ENCODE measurements at regions not wholly inside any gene's neighbourhood (a gene's known extent, or its start where the extent isn't known, plus 50 kb on each side); places are given as distances from the start of the nearest gene placed in this dataset.
A peak's percentile ranks its signal among the peaks of the same experiment; 100 is the strongest.

DNA sequence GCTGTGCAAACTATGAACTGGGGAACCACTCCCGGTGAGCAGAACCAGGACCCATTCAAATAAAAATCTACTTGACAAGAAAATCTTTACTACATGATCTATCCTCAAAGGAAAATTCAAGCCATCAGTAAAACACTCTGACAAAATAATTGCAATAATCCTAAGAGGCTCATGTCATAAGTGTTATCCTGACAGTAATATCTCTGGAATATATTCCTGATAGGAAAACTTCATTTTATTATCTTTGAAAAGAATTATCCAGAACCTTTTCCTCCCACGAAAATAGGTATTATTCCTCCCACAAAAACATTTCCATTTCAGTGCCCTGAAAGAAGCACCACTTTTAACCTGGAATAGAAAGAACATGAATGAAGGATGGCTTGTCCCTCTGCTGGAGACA lies 357.7 kb upstream of the PCDH7 start:
- Histone ChIP-seq H3K4me1 (ENCODE audit: control insufficient read depth, insufficient read depth, low read length) (no peaks in the 10 kb centered on the region), H3K36me3 (ENCODE audit: control insufficient read depth, insufficient read depth, low read length) (no peaks in the 10 kb centered on the region), H3K27me3 (ENCODE audit: control insufficient read depth, insufficient read depth, low read length) (no peaks in the 10 kb centered on the region), H3K9me3 (ENCODE audit: control insufficient read depth, insufficient read depth, low read length) (no peaks in the 10 kb centered on the region), H3K4me3 (ENCODE audit: low read depth, low read length) (no peak overlapping the region), H3K9ac (ENCODE audit: low read depth, low read length) (no peak overlapping the region)

DNA sequence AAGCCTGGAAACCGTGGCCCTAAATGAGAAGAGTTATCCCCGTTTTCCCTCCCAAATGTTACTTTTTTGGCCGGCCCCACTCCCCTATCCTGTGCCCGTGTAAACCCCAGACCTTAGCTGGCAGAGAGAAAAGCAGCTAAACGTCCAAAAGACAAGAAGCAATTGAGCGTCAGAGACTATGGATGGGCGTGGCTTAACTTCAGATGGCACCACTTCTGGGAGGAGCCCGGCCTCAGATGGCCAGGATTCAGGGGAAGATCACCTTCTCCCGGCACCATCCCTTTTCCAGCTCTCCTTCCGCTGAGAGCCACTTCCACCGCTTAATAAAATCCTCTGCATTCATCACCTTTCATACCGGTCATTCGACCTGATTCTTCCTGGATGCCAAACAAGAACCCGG lies 350.1 kb upstream of the PCDH7 start:
- Histone ChIP-seq H3K4me3 (ENCODE audit: low read depth, low read length) (peak overlapping the region; percentile 45), H3K36me3 (ENCODE audit: control insufficient read depth, insufficient read depth, low read length) (no peaks in the 10 kb centered on the region), H3K9ac (ENCODE audit: low read depth, low read length) (no peak overlapping the region), H3K4me1 (ENCODE audit: control insufficient read depth, insufficient read depth, low read length) (no peaks in the 10 kb centered on the region), H3K9me3 (ENCODE audit: control insufficient read depth, insufficient read depth, low read length) (no peaks in the 10 kb centered on the region), H3K27me3 (ENCODE audit: control insufficient read depth, insufficient read depth, low read length) (no peaks in the 10 kb centered on the region)

DNA sequence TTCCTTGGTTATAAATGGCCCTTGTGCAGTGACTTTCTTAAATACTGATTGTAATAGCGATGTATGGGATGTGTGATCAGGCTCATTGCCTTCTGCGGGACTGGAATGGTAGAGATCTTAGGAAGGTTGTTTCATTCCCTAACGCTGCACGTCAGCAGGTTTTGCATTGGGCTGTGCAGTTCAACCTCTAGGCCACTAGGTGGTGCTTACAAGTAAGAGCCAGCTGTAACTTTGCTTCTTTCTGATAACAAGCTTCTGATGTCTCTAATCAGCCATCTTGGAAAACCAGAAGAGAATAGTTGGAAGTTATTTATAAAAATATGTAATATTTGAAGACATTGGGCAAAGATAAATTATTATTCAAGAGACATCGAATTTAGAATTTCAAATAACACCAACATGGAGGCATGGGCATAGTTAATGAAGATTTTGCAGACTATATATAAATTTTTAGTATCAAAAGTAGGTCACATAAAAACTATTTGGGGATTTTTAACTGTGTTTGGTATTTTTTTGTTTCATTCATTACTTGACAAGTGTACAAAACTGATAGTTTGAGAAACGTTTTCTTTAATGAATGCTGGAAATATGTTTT lies 339.7 kb upstream of the PCDH7 start:
- Histone ChIP-seq H3K27me3 (ENCODE audit: control insufficient read depth, insufficient read depth, low read length) (no peaks in the 10 kb centered on the region), H3K4me1 (ENCODE audit: control insufficient read depth, insufficient read depth, low read length) (no peaks in the 10 kb centered on the region), H3K9ac (ENCODE audit: low read depth, low read length) (no peak overlapping the region), H3K36me3 (ENCODE audit: control insufficient read depth, insufficient read depth, low read length) (no peaks in the 10 kb centered on the region), H3K9me3 (ENCODE audit: control insufficient read depth, insufficient read depth, low read length) (no peaks in the 10 kb centered on the region), H3K4me3 (ENCODE audit: low read depth, low read length) (no peak overlapping the region)

DNA sequence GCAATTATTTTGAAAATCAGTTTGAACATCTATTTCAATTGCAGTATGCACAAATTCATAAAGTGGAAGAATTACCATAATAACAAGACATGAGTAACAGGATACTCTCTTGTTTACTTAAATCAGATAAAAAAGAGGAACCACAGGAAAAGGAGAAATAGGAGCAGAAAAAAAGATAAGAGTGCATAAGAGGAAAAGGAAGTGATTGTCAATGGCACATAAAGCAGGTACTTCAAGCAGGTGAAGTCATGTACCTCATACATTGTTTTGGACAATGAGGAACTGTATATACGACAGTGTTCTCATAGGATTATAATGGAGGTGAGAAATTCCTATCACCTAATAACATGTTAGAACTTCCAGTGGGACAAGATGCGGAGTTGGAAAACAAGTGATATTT lies 334.5 kb upstream of the PCDH7 start:
- H3K4me3 ChIP-seq (ENCODE audit: low read depth, low read length) = no peak overlapping the region
- H3K4me1 ChIP-seq (ENCODE audit: control insufficient read depth, insufficient read depth, low read length) = no peaks in the 10 kb centered on the region
- no peaks in the 10 kb centered on the region for H3K9me3 ChIP-seq (ENCODE audit: control insufficient read depth, insufficient read depth, low read length)
- no peaks in the 10 kb centered on the region for H3K27me3 ChIP-seq (ENCODE audit: control insufficient read depth, insufficient read depth, low read length)
- no peaks in the 10 kb centered on the region for H3K36me3 ChIP-seq (ENCODE audit: control insufficient read depth, insufficient read depth, low read length)
- no peak overlapping the region for H3K9ac ChIP-seq (ENCODE audit: low read depth, low read length)

DNA sequence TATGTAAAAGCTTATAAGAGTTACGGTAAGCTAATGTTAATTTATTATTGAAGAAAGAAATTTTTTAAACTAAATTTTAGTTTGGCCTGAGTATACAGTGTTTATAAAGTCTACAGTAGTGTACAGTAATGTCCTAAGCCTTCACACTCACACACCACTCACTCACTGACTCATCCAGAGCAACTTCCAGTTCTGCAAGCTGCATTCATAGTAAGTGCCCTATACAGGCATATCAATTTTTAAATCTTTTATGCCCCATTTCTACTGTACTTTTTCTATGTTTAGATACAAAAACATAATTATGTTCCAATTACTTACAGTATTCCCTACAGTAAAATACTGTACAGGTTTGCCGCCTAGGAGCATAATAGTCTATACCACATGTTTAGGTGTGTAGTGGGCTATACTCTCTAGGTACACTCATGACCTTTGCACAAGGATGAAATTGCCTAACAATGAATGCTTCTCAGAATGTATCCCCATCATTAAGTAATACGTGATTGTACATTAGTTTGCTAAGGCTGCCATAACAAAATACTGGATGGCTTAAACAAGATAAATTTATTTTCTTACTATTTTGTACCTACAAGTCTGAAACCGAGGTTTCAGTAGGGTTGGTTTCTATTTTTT lies 333.8 kb upstream of the PCDH7 start:
- H3K4me3 ChIP-seq (ENCODE audit: low read depth, low read length) = no peak overlapping the region
- no peaks in the 10 kb centered on the region for H3K27me3 ChIP-seq (ENCODE audit: control insufficient read depth, insufficient read depth, low read length)
- H3K9me3 ChIP-seq (ENCODE audit: control insufficient read depth, insufficient read depth, low read length) = no peaks in the 10 kb centered on the region
- no peaks in the 10 kb centered on the region for H3K4me1 ChIP-seq (ENCODE audit: control insufficient read depth, insufficient read depth, low read length)
- no peaks in the 10 kb centered on the region for H3K36me3 ChIP-seq (ENCODE audit: control insufficient read depth, insufficient read depth, low read length)
- H3K9ac ChIP-seq (ENCODE audit: low read depth, low read length) = no peak overlapping the region

- H3K27me3 ChIP-seq (ENCODE audit: control insufficient read depth, insufficient read depth, low read length) = no peaks in the 10 kb centered on the region
- H3K9ac ChIP-seq (ENCODE audit: low read depth, low read length) = no peak overlapping the region
- no peak overlapping the region for H3K4me3 ChIP-seq (ENCODE audit: low read depth, low read length)
Observed at GRCh38 chr4:30395902-30396301, 324.3 kb upstream of the PCDH7 start.

DNA sequence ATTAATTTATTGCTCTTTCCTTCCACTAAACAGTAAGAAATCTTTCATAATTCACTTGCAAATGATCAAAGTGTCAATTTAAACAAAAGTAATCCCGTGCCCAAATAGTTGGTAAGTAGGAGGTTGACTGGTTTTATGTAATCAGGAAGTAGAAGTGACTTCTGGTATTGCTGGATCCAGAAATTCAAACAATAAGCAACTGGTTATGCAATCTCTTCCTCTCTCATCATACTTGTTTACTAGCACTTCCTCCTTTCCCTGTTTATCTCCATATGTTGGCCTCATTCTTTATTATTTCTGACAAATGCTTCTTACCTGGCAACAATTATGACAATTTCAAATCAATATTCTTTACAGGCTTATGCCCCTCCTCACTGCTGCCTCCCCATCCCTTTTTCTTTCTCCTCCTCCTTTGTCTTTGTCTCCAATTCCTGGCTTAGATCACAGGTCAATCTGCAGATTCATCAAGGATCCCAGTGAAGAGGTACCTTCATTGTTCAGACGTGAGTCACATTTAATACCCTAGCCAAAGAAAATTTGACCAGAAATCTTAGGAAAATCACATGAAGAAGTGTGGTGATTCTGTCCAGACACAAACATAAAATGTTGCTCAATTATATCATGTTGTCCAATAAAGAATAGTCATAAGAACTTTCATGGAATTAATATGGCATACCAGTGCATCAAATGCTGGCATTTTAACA lies 323.2 kb upstream of the PCDH7 start:
- Histone ChIP-seq H3K36me3 (ENCODE audit: control insufficient read depth, insufficient read depth, low read length) (no peaks in the 10 kb centered on the region), H3K9me3 (ENCODE audit: control insufficient read depth, insufficient read depth, low read length) (no peaks in the 10 kb centered on the region), H3K27me3 (ENCODE audit: control insufficient read depth, insufficient read depth, low read length) (no peaks in the 10 kb centered on the region), H3K4me3 (ENCODE audit: low read depth, low read length) (no peak overlapping the region), H3K4me1 (ENCODE audit: control insufficient read depth, insufficient read depth, low read length) (no peaks in the 10 kb centered on the region), H3K9ac (ENCODE audit: low read depth, low read length) (no peak overlapping the region)

More at GRCh38 chr4:30395902-30396301, 324.3 kb upstream of the PCDH7 start:
- Histone ChIP-seq H3K4me1 (ENCODE audit: control insufficient read depth, insufficient read depth, low read length) (no peaks in the 10 kb centered on the region), H3K36me3 (ENCODE audit: control insufficient read depth, insufficient read depth, low read length) (no peaks in the 10 kb centered on the region), H3K9me3 (ENCODE audit: control insufficient read depth, insufficient read depth, low read length) (no peaks in the 10 kb centered on the region)

DNA sequence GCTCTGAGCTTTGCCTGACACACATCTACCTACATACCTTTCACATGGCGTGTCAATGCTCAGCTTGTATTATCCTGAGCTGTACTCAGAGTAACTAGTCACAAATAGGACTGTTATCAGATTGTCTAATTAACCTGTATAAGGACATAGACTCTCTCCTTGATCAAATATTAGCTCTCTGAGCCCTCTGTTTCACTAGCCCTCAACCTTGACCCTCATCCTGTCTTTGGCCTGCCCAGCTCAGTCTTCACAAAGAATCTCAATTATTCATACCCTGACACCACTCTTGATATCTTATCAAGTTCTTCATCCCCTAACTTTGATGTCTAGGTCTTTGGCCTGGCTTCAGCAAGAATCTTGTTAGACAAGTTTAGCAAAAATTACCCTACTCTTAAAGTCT lies 320.7 kb upstream of the PCDH7 start:
- Histone ChIP-seq H3K9me3 (ENCODE audit: control insufficient read depth, insufficient read depth, low read length) (no peaks in the 10 kb centered on the region), H3K9ac (ENCODE audit: low read depth, low read length) (no peak overlapping the region), H3K27me3 (ENCODE audit: control insufficient read depth, insufficient read depth, low read length) (no peaks in the 10 kb centered on the region)

DNA sequence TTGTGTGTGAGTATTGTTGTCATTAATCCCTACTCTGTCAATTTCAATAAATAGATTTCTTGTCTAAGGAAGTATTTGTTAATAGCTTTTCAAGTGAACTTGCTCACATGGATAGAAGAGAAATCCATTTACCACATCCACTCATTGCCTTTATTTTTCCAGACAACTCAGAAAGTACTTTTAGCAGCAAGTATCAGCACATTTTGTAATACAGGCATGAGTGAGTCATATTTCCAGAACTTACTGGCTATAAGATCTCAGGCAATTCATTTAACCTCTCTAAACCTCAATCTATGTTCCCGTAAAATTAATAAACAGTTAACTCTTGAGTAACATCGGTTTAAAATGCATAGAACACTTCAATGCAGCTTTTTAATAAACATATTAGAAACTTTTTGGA lies 317.9 kb upstream of the PCDH7 start:
- H3K4me3 ChIP-seq (ENCODE audit: low read depth, low read length) = no peak overlapping the region
- no peaks in the 10 kb centered on the region for H3K36me3 ChIP-seq (ENCODE audit: control insufficient read depth, insufficient read depth, low read length)
- no peaks in the 10 kb centered on the region for H3K27me3 ChIP-seq (ENCODE audit: control insufficient read depth, insufficient read depth, low read length)

More for the DNA sequence above, 320.7 kb upstream of the PCDH7 start:
- no peaks in the 10 kb centered on the region for H3K4me1 ChIP-seq (ENCODE audit: control insufficient read depth, insufficient read depth, low read length)
- no peaks in the 10 kb centered on the region for H3K36me3 ChIP-seq (ENCODE audit: control insufficient read depth, insufficient read depth, low read length)
- H3K4me3 ChIP-seq (ENCODE audit: low read depth, low read length) = no peak overlapping the region

DNA sequence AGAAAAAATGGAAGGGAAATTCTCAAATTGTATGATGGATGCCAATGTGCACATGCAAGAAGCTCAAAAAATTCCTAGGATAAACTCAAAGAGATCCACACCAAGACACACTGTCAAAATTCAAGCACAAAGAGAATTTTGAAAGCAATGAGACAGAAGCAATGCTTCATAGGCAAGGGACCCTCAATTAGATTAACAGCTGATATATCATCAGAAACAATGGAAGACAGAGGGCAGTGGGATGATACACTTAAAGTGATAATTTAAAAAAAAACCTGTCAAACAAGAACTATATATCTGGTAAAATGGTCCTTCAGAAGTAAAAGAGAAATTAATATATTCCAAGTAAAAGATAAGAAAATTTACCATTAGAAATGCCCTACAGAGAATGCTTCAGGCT lies 306.3 kb upstream of the PCDH7 start:
- H3K9me3 ChIP-seq (ENCODE audit: control insufficient read depth, insufficient read depth, low read length) = peaks cover 6% of the 10 kb centered on the region
- H3K36me3 ChIP-seq (ENCODE audit: control insufficient read depth, insufficient read depth, low read length) = no peaks in the 10 kb centered on the region
- H3K4me1 ChIP-seq (ENCODE audit: control insufficient read depth, insufficient read depth, low read length) = no peaks in the 10 kb centered on the region
- H3K9ac ChIP-seq (ENCODE audit: low read depth, low read length) = no peak overlapping the region
- no peak overlapping the region for H3K4me3 ChIP-seq (ENCODE audit: low read depth, low read length)
- H3K27me3 ChIP-seq (ENCODE audit: control insufficient read depth, insufficient read depth, low read length) = no peaks in the 10 kb centered on the region

More for the DNA sequence above, 317.9 kb upstream of the PCDH7 start:
- H3K4me1 ChIP-seq (ENCODE audit: control insufficient read depth, insufficient read depth, low read length) = no peaks in the 10 kb centered on the region
- H3K9ac ChIP-seq (ENCODE audit: low read depth, low read length) = no peak overlapping the region
- no peaks in the 10 kb centered on the region for H3K9me3 ChIP-seq (ENCODE audit: control insufficient read depth, insufficient read depth, low read length)

- no peak overlapping the region for H3K9ac ChIP-seq (ENCODE audit: low read depth, low read length)
- H3K36me3 ChIP-seq (ENCODE audit: control insufficient read depth, insufficient read depth, low read length) = no peaks in the 10 kb centered on the region
- no peak overlapping the region for H3K4me3 ChIP-seq (ENCODE audit: low read depth, low read length)
- no peaks in the 10 kb centered on the region for H3K4me1 ChIP-seq (ENCODE audit: control insufficient read depth, insufficient read depth, low read length)
- no peaks in the 10 kb centered on the region for H3K27me3 ChIP-seq (ENCODE audit: control insufficient read depth, insufficient read depth, low read length)
- peaks cover 6% of the 10 kb centered on the region for H3K9me3 ChIP-seq (ENCODE audit: control insufficient read depth, insufficient read depth, low read length)
Observed at GRCh38 chr4:30416547-30416946, 303.6 kb upstream of the PCDH7 start.

DNA sequence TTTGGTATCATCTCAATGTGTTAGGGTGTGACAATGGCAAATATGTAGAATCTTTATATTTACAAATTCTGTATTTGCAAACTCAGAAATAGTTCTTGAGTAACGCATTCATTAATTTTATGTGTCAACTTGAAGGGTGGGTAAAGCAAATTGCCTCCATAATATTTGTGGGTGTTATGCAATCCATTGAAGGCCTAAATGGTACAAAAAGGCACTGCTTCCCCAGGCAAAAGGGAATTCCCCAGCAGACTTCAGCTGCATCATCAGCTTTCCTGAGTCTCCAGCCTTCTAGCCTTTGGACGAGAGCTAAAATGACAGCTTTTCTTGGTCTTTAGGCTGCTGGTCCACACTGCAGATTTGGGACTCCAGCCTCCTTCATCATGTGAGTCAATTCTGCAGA lies 292.2 kb upstream of the PCDH7 start:
- no peaks in the 10 kb centered on the region for H3K4me1 ChIP-seq (ENCODE audit: control insufficient read depth, insufficient read depth, low read length)
- H3K36me3 ChIP-seq (ENCODE audit: control insufficient read depth, insufficient read depth, low read length) = no peaks in the 10 kb centered on the region
- H3K27me3 ChIP-seq (ENCODE audit: control insufficient read depth, insufficient read depth, low read length) = no peaks in the 10 kb centered on the region
- no peaks in the 10 kb centered on the region for H3K9me3 ChIP-seq (ENCODE audit: control insufficient read depth, insufficient read depth, low read length)
- no peak overlapping the region for H3K4me3 ChIP-seq (ENCODE audit: low read depth, low read length)
- H3K9ac ChIP-seq (ENCODE audit: low read depth, low read length) = no peak overlapping the region
